ENCODE measurements at regions not wholly inside any gene's neighbourhood (a gene's known extent, or its start where the extent isn't known, plus 50 kb on each side); places are given as distances from the start of the nearest gene placed in this dataset.

DNA sequence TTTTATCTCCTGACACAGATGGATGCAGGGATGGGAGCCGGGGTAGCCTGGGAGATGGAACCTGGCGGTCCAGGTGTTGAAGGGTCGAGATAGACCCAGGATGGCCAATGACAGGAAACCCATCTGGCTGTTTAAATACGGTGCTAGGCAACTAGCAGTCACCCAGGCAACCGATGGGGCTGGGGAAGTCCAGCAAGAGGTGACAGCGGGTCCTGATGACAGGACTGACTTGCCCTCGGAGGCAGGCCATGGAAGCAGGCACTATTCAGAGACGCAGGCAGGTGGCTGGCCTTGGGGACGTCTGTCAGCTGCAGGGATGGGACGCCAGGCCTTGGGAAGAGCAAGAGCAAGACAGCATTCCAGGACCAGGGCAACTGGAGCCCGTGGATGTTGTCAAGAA is 135.4 kb upstream of the RALGAPA2 start:
- TF ChIP-seq, protein P1, sequence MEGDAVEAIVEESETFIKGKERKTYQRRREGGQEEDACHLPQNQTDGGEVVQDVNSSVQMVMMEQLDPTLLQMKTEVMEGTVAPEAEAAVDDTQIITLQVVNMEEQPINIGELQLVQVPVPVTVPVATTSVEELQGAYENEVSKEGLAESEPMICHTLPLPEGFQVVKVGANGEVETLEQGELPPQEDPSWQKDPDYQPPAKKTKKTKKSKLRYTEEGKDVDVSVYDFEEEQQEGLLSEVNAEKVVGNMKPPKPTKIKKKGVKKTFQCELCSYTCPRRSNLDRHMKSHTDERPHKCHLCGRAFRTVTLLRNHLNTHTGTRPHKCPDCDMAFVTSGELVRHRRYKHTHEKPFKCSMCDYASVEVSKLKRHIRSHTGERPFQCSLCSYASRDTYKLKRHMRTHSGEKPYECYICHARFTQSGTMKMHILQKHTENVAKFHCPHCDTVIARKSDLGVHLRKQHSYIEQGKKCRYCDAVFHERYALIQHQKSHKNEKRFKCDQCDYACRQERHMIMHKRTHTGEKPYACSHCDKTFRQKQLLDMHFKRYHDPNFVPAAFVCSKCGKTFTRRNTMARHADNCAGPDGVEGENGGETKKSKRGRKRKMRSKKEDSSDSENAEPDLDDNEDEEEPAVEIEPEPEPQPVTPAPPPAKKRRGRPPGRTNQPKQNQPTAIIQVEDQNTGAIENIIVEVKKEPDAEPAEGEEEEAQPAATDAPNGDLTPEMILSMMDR (IDR thresholded peaks at IDR 0.05; ENCODE audit: insufficient read depth, low read depth, low read length): no peak
- TF ChIP-seq EZH2 (IDR thresholded peaks at IDR 0.05; ENCODE audit: insufficient read depth, low read length): no peak
